ENCODE measurements at regions not wholly inside any gene's neighbourhood (a gene's known extent, or its start where the extent isn't known, plus 50 kb on each side); places are given as distances from the start of the nearest gene placed in this dataset.
"Not testable (repeated sequence)": the region's sequence is repeated elsewhere in the genome, so short reads cannot be mapped to it uniquely, and the experiment has no call there.

- in situ Hi-C loops (cut with MboI; ENCODE audit: low sequenced_read_pairs, unreplicated experiment), result no loop called here
- no peak for DNase-seq (ENCODE audit: low spot score)
- no peak for TF ChIP-seq CTCF (IDR thresholded peaks at IDR 0.05; ENCODE audit: borderline replicate concordance, control extremely low read depth, extremely low read depth, insufficient read depth, missing control alignments)
Observed at GRCh38 chr2:183964565-183964964, 633.8 kb upstream of the ZNF804A start.

GRCh38 chr2:183967756-183968155 lies 630.6 kb upstream of the ZNF804A start:
- DNase-seq (ENCODE audit: low spot score), result no peak
- TF ChIP-seq CTCF (IDR thresholded peaks at IDR 0.05; ENCODE audit: borderline replicate concordance, control extremely low read depth, extremely low read depth, insufficient read depth, missing control alignments), result no peak
- in situ Hi-C loops (cut with MboI; ENCODE audit: low sequenced_read_pairs, unreplicated experiment), result no loop called here

- in situ Hi-C loops (cut with MboI; ENCODE audit: low sequenced_read_pairs, unreplicated experiment); DNase-seq (ENCODE audit: low spot score): not testable (repeated sequence)
Observed at GRCh38 chr2:183975676-183976075, 622.7 kb upstream of the ZNF804A start.

- in situ Hi-C loops (cut with MboI; ENCODE audit: low sequenced_read_pairs, unreplicated experiment), result no loop called here
- no peak for DNase-seq (ENCODE audit: low spot score)
- no peak for TF ChIP-seq CTCF (IDR thresholded peaks at IDR 0.05; ENCODE audit: borderline replicate concordance, control extremely low read depth, extremely low read depth, insufficient read depth, missing control alignments)
Observed at GRCh38 chr2:183984871-183985270, 613.5 kb upstream of the ZNF804A start.

- no peak for TF ChIP-seq CTCF (IDR thresholded peaks at IDR 0.05; ENCODE audit: borderline replicate concordance, control extremely low read depth, extremely low read depth, insufficient read depth, missing control alignments)
- no peak for DNase-seq (ENCODE audit: low spot score)
- in situ Hi-C loops (cut with MboI; ENCODE audit: low sequenced_read_pairs, unreplicated experiment), result no loop called here
Observed at GRCh38 chr2:183991968-183992367, 606.4 kb upstream of the ZNF804A start.

- in situ Hi-C loops (cut with MboI; ENCODE audit: low sequenced_read_pairs, unreplicated experiment), result no loop called here
- DNase-seq (ENCODE audit: low spot score), result no peak
- no peak for TF ChIP-seq CTCF (IDR thresholded peaks at IDR 0.05; ENCODE audit: borderline replicate concordance, control extremely low read depth, extremely low read depth, insufficient read depth, missing control alignments)
Observed at GRCh38 chr2:183993052-183993451, 605.3 kb upstream of the ZNF804A start.

GRCh38 chr2:183995632-183996031 lies 602.7 kb upstream of the ZNF804A start:
- no peak for DNase-seq (ENCODE audit: low spot score)
- in situ Hi-C loops (cut with MboI; ENCODE audit: low sequenced_read_pairs, unreplicated experiment), result no loop called here
- no peak for TF ChIP-seq CTCF (IDR thresholded peaks at IDR 0.05; ENCODE audit: borderline replicate concordance, control extremely low read depth, extremely low read depth, insufficient read depth, missing control alignments)
